Adrenal gland (tissue), 5 donors: ENCODE measurements at regions not wholly inside any gene's neighbourhood (a gene's known extent, or its start where the extent isn't known, plus 50 kb on each side); places are given as distances from the start of the nearest gene placed in this dataset.
"Not testable (repeated sequence)": the region's sequence is repeated elsewhere in the genome, so short reads cannot be mapped to it uniquely, and the experiment has no call there.

Source experiments
- POLR2A ChIP-seq, 2 donors: fragments of 450-650 bp; IDR thresholded peaks; one replicate each; pipeline ENCODE4 v1.6.1; 2017; ENCODE audit warnings: antibody characterized with exemption in 2 of 2, mild to moderate bottlenecking in 2 of 2, moderate library complexity in 1 of 2
- TF ChIP-seq, protein P1 (sequence below), 6 experiments: fragments of 450-650 bp in 4 of 6; fragments of 200-600 bp in 2 of 6; sonication (generic) in 1 of 6; IDR thresholded peaks; 1 replicate in 5 of 6; 2 replicates in 1 of 6; pipeline versions ENCODE4 v1.5.1 to v1.8.0; 2016 to 2021; ENCODE audit warnings: antibody characterized with exemption in 6 of 6, mild to moderate bottlenecking in 2 of 6, moderate library complexity in 1 of 6
- donor health status: DM: no; HTN: no; CAD: no.

- not testable (repeated sequence) for TF ChIP-seq POLR2A (IDR thresholded peaks at IDR 0.05)
- TF ChIP-seq, protein P1, sequence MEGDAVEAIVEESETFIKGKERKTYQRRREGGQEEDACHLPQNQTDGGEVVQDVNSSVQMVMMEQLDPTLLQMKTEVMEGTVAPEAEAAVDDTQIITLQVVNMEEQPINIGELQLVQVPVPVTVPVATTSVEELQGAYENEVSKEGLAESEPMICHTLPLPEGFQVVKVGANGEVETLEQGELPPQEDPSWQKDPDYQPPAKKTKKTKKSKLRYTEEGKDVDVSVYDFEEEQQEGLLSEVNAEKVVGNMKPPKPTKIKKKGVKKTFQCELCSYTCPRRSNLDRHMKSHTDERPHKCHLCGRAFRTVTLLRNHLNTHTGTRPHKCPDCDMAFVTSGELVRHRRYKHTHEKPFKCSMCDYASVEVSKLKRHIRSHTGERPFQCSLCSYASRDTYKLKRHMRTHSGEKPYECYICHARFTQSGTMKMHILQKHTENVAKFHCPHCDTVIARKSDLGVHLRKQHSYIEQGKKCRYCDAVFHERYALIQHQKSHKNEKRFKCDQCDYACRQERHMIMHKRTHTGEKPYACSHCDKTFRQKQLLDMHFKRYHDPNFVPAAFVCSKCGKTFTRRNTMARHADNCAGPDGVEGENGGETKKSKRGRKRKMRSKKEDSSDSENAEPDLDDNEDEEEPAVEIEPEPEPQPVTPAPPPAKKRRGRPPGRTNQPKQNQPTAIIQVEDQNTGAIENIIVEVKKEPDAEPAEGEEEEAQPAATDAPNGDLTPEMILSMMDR (IDR thresholded peaks at IDR 0.05) = not testable (repeated sequence)
These were observed 4398.2 kb upstream of the TPTE start for GRCh38 chr21:6123224-6123623.
